ENCODE measurements at regions not wholly inside any gene's neighbourhood (a gene's known extent, or its start where the extent isn't known, plus 50 kb on each side); places are given as distances from the start of the nearest gene placed in this dataset.

GRCh38 chr14:98926146-98926545 lies 345.9 kb downstream of the BCL11B start:
- TF ChIP-seq YY1 (IDR thresholded peaks at IDR 0.05; ENCODE audit: insufficient read depth, insufficient read length) (no peak), SUZ12 (IDR thresholded peaks at IDR 0.05; ENCODE audit: extremely low read depth, insufficient read depth, insufficient read length) (no peak)
